Neural cell (in vitro differentiated cells): ENCODE measurements at regions not wholly inside any gene's neighbourhood (a gene's known extent, or its start where the extent isn't known, plus 50 kb on each side); places are given as distances from the start of the nearest gene placed in this dataset.

Experiments
- POLR2AphosphoS5 ChIP-seq: IDR thresholded peaks from 2 replicates; pipeline ENCODE4 v1.6.1; 2012
- RAD21 ChIP-seq: fragments of 450-650 bp; conservative IDR thresholded peaks from 2 replicates; pipeline ENCODE4 v1.6.1; 2014; ENCODE audit warnings: antibody characterized with exemption, mild to moderate bottlenecking, moderate library complexity
- SMC3 ChIP-seq: fragments of 450-650 bp; conservative IDR thresholded peaks from 2 replicates; pipeline ENCODE4 v1.6.1; 2014; ENCODE audit warnings: antibody characterized with exemption, mild to moderate bottlenecking, moderate library complexity; ENCODE audit not compliant: poor library complexity
- TAF1 ChIP-seq: IDR thresholded peaks from 2 replicates; pipeline ENCODE4 v1.6.1; 2012; ENCODE audit warnings: low read depth
- TF ChIP-seq, protein P1 (sequence below): fragments of 450-650 bp; IDR thresholded peaks from 2 replicates; pipeline ENCODE4 v1.5.1; 2014; ENCODE audit warnings: antibody characterized with exemption, mild to moderate bottlenecking, moderate library complexity; ENCODE audit not compliant: poor library complexity, severe bottlenecking
- TF ChIP-seq, protein P2 (sequence below): IDR thresholded peaks from 2 replicates; pipeline ENCODE4 v1.6.1; 2012; ENCODE audit warnings: borderline replicate concordance

GRCh38 chr15:53351373-53351772 is 408.1 kb downstream of the WDR72 start:
- TF ChIP-seq, protein P1, sequence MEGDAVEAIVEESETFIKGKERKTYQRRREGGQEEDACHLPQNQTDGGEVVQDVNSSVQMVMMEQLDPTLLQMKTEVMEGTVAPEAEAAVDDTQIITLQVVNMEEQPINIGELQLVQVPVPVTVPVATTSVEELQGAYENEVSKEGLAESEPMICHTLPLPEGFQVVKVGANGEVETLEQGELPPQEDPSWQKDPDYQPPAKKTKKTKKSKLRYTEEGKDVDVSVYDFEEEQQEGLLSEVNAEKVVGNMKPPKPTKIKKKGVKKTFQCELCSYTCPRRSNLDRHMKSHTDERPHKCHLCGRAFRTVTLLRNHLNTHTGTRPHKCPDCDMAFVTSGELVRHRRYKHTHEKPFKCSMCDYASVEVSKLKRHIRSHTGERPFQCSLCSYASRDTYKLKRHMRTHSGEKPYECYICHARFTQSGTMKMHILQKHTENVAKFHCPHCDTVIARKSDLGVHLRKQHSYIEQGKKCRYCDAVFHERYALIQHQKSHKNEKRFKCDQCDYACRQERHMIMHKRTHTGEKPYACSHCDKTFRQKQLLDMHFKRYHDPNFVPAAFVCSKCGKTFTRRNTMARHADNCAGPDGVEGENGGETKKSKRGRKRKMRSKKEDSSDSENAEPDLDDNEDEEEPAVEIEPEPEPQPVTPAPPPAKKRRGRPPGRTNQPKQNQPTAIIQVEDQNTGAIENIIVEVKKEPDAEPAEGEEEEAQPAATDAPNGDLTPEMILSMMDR: no peak
- TF ChIP-seq SMC3 (no peak), POLR2AphosphoS5 (no peak), TAF1 (no peak), RAD21 (no peak)
- TF ChIP-seq, protein P2, sequence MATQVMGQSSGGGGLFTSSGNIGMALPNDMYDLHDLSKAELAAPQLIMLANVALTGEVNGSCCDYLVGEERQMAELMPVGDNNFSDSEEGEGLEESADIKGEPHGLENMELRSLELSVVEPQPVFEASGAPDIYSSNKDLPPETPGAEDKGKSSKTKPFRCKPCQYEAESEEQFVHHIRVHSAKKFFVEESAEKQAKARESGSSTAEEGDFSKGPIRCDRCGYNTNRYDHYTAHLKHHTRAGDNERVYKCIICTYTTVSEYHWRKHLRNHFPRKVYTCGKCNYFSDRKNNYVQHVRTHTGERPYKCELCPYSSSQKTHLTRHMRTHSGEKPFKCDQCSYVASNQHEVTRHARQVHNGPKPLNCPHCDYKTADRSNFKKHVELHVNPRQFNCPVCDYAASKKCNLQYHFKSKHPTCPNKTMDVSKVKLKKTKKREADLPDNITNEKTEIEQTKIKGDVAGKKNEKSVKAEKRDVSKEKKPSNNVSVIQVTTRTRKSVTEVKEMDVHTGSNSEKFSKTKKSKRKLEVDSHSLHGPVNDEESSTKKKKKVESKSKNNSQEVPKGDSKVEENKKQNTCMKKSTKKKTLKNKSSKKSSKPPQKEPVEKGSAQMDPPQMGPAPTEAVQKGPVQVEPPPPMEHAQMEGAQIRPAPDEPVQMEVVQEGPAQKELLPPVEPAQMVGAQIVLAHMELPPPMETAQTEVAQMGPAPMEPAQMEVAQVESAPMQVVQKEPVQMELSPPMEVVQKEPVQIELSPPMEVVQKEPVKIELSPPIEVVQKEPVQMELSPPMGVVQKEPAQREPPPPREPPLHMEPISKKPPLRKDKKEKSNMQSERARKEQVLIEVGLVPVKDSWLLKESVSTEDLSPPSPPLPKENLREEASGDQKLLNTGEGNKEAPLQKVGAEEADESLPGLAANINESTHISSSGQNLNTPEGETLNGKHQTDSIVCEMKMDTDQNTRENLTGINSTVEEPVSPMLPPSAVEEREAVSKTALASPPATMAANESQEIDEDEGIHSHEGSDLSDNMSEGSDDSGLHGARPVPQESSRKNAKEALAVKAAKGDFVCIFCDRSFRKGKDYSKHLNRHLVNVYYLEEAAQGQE: no peak
